Adrenal gland (tissue), 9 donors: ENCODE measurements at regions not wholly inside any gene's neighbourhood (a gene's known extent, or its start where the extent isn't known, plus 50 kb on each side); places are given as distances from the start of the nearest gene placed in this dataset.

Experiments used
- DNase-seq, 7 donors: peaks; one replicate each; pipeline ENCODE4 v3.0.0-alpha.2; 2019 to 2020
- H3K27ac ChIP-seq, 5 donors: fragments of 200-600 bp; sonication (generic) in 4 of 5; 1 replicate in 3 of 5; 2 replicates in 2 of 5; pipeline versions ENCODE4 v1.5.1 to v1.8.0; 2016 to 2020; ENCODE audit warnings: mild to moderate bottlenecking in 1 of 5
- H3K27me3 ChIP-seq: fragments of 200-600 bp; 2 replicates; pipeline ENCODE4 v1.8.0; 2021
- H3K36me3 ChIP-seq, 2 donors: fragments of 200-600 bp; replicated peaks in 1 of 2; 1 replicate in 1 of 2; 2 replicates in 1 of 2; pipeline versions ENCODE4 v1.5.1 to v1.8.0; 2018 to 2022
- H3K4me1 ChIP-seq, 2 donors: fragments of 200-600 bp; replicated peaks in 1 of 2; 1 replicate in 1 of 2; 2 replicates in 1 of 2; pipeline versions ENCODE4 v1.5.1 to v1.8.0; 2018 to 2021
- H3K4me3 ChIP-seq, 4 donors: fragments of 200-600 bp; sonication (generic) in 3 of 4; one replicate each; pipeline ENCODE4 v1.5.1; 2016 to 2018
- H3K9me3 ChIP-seq, 3 donors: fragments of 200-600 bp; sonication (generic) in 1 of 3; replicated peaks in 1 of 3; 1 replicate in 2 of 3; 2 replicates in 1 of 3; pipeline versions ENCODE4 v1.5.1 to v1.8.0; 2016 to 2021
- POLR2A ChIP-seq, 2 donors: fragments of 450-650 bp; IDR thresholded peaks; one replicate each; pipeline ENCODE4 v1.6.1; 2017; ENCODE audit warnings: antibody characterized with exemption in 2 of 2, mild to moderate bottlenecking in 2 of 2, moderate library complexity in 1 of 2
- WGBS, 4 donors: extraction: QIAGEN DNeasy Blood & Tissue Kit in 2 of 4; methylation state at CpG; one replicate each; pipeline versions ENCODE4 v1.1.5 to v1.1.7; 2013 to 2017; 5-methylcytosine and 5-hydroxymethylcytosine counted together
- intact Hi-C, 2 donors: fragments of 100-400 bp; cut with DNase I; formaldehyde crosslinking; loops; one replicate each; pipeline versions ENCODE4 v1.14.1 to v1.15.0; 2022 to 2023
- TF ChIP-seq, protein P1 (sequence below), 6 experiments: fragments of 450-650 bp in 4 of 6; fragments of 200-600 bp in 2 of 6; sonication (generic) in 1 of 6; IDR thresholded peaks; 1 replicate in 5 of 6; 2 replicates in 1 of 6; pipeline versions ENCODE4 v1.5.1 to v1.8.0; 2016 to 2021; ENCODE audit warnings: antibody characterized with exemption in 6 of 6, mild to moderate bottlenecking in 2 of 6, moderate library complexity in 1 of 6
- donor health status: healthy with polysubstance abuse.
- donor health status: Bipolar disorder and iron deficiency.
- donor health status: DM: yes; HTN: yes; CAD: no.
- donor health status: DM: no; HTN: no; CAD: no.
- donor health status: DM: no; HTN: no; CAD: no.

DNA sequence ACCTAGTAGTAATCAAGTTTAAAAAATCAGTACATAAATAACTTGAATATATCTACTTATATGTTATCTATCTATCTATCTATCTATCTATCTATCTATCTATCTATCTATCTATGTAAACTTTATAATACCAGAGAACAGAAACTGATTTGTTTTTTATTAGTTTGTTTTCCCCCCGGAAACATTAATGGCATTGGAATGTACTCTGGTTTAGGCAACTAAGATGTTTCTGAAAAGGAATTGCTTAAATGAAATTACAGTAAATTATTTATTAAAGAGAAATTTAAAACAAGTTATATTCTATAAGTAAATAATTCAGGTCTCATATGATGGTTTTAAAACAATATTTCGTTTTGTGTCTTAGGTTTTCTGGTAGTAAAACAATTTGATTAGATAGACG lies 681.0 kb upstream of the ADAMTS5 start:
- DNase-seq: no peak
- Histone ChIP-seq H3K27ac (no peak overlapping the region), H3K4me1 (no peaks in the 10 kb centered on the region), H3K36me3 (no peaks in the 10 kb centered on the region), H3K9me3 (no peaks in the 10 kb centered on the region), H3K27me3 (no peaks in the 10 kb centered on the region), H3K4me3 (no peak overlapping the region)
- whole genome bisulfite sequencing, 4 donors: 52 to 62% (median 56%) methylated on average over 3 of the region's 3 CpGs
- intact Hi-C loops: no loop called here
- TF ChIP-seq POLR2A (IDR thresholded peaks at IDR 0.05): no peak
- TF ChIP-seq, protein P1, sequence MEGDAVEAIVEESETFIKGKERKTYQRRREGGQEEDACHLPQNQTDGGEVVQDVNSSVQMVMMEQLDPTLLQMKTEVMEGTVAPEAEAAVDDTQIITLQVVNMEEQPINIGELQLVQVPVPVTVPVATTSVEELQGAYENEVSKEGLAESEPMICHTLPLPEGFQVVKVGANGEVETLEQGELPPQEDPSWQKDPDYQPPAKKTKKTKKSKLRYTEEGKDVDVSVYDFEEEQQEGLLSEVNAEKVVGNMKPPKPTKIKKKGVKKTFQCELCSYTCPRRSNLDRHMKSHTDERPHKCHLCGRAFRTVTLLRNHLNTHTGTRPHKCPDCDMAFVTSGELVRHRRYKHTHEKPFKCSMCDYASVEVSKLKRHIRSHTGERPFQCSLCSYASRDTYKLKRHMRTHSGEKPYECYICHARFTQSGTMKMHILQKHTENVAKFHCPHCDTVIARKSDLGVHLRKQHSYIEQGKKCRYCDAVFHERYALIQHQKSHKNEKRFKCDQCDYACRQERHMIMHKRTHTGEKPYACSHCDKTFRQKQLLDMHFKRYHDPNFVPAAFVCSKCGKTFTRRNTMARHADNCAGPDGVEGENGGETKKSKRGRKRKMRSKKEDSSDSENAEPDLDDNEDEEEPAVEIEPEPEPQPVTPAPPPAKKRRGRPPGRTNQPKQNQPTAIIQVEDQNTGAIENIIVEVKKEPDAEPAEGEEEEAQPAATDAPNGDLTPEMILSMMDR (IDR thresholded peaks at IDR 0.05): no peak

DNA sequence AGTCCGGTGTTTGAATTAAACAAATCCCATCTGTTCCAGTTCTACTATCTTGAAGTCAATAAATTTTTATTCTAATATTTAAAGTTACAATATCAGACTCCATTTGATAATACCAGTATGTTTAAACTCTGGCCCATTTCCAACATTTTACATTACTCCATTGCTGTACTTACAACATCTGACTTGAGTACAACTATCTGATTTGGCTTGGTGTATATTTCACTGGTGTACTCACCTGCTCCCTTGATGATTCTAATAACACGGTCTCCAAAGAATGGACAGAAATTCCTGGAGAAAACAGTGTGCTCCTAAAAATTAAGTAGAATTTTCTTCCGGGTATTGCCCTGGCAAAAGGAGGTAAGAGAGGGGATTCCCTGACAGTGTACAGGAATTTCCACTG lies 680.5 kb upstream of the ADAMTS5 start:
- WGBS, 4 donors: 71 to 89% (median 80%) methylated on average over 3 of the region's 3 CpGs
- TF ChIP-seq, protein P1 (IDR thresholded peaks at IDR 0.05): no peak
- no peak for TF ChIP-seq POLR2A (IDR thresholded peaks at IDR 0.05)
- intact Hi-C loops: no loop called here
- Histone ChIP-seq H3K9me3 (no peaks in the 10 kb centered on the region), H3K4me3 (no peak overlapping the region), H3K4me1 (no peaks in the 10 kb centered on the region), H3K36me3 (no peaks in the 10 kb centered on the region), H3K27ac (no peak overlapping the region), H3K27me3 (no peaks in the 10 kb centered on the region)
- DNase-seq: no peak

DNA sequence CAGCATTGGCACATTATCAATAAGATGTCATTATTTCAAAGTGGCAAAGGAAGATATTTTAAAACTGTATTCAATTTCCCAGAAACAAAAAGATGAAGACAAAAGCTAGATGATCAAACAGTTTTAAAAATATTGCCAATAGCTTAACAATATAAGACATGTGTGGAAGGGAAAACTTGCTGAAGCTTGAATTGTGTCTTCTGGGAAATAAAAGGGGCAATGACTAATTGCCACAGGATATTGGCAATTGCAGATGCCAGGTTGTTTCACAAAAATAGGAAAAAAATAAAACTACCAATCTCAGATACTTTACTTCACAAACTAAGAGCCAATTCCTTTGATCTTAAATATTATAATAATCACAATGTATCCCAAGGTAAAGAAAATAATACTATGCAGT lies 679.8 kb upstream of the ADAMTS5 start:
- TF ChIP-seq, protein P1 (IDR thresholded peaks at IDR 0.05): no peak
- TF ChIP-seq POLR2A (IDR thresholded peaks at IDR 0.05): no peak
- no peaks in the 10 kb centered on the region for H3K27me3 ChIP-seq
- no peaks in the 10 kb centered on the region for H3K36me3 ChIP-seq
- H3K4me1 ChIP-seq: no peaks in the 10 kb centered on the region
- H3K4me3 ChIP-seq: no peak overlapping the region
- intact Hi-C loops: no loop called here
- no peaks in the 10 kb centered on the region for H3K9me3 ChIP-seq
- no peak for DNase-seq
- H3K27ac ChIP-seq: no peak overlapping the region

DNA sequence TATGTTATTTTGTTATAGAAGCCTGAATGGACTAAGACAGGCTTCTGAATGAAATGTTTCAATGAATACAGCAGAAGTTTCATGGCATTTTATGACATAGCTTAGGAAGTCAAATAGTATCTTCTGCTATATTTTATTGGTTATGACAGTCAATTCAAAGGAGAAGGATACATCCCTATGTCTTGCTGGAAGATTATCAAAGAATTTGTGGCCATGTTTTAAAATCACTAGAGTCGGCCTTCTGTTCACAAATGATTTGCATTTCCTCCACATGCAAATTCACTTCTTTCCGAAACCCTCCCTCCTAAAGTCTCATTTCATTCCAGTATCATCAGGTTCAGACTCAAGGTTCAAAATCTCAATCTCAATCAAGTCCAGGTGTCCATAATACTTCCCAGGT lies 679.2 kb upstream of the ADAMTS5 start:
- H3K4me1 ChIP-seq: no peaks in the 10 kb centered on the region
- H3K27ac ChIP-seq: no peak overlapping the region
- no peaks in the 10 kb centered on the region for H3K9me3 ChIP-seq
- intact Hi-C loops: no loop called here
- WGBS, 4 donors: 70 to 81% (median 74%) methylated on average over 2 of the region's 2 CpGs
- no peaks in the 10 kb centered on the region for H3K36me3 ChIP-seq
- no peaks in the 10 kb centered on the region for H3K27me3 ChIP-seq
- no peak for DNase-seq
- TF ChIP-seq, protein P1 (IDR thresholded peaks at IDR 0.05): no peak
- no peak for TF ChIP-seq POLR2A (IDR thresholded peaks at IDR 0.05)
- H3K4me3 ChIP-seq: no peak overlapping the region
